Nephron progenitor cell (in vitro differentiated cells): ENCODE measurements at regions not wholly inside any gene's neighbourhood (a gene's known extent, or its start where the extent isn't known, plus 50 kb on each side); places are given as distances from the start of the nearest gene placed in this dataset.
A peak's percentile ranks its signal among the peaks of the same experiment; 100 is the strongest.

ENCODE experiments used
- DNase-seq: peaks from one replicate; pipeline ENCODE4 v3.0.0; 2021
- H3K27ac Mint-ChIP-seq: 2 replicates; pipeline ENCODE4 v1.8.0; 2021; ENCODE audit warnings: mild to moderate bottlenecking, moderate library complexity, mixed read lengths
- H3K27me3 Mint-ChIP-seq: 2 replicates; pipeline ENCODE4 v1.8.0; 2021; ENCODE audit warnings: mild to moderate bottlenecking, low read depth, mixed read lengths; ENCODE audit not compliant: poor library complexity
- H3K36me3 Mint-ChIP-seq: 2 replicates; pipeline ENCODE4 v1.8.0; 2021; ENCODE audit warnings: low read depth, mixed read lengths
- H3K4me1 Mint-ChIP-seq: 2 replicates; pipeline ENCODE4 v1.8.0; 2021; ENCODE audit warnings: mixed read lengths
- H3K4me3 Mint-ChIP-seq: 2 replicates; pipeline ENCODE4 v1.8.0; 2021; ENCODE audit warnings: mild to moderate bottlenecking, moderate library complexity, mixed read lengths
- H3K9me3 Mint-ChIP-seq: 2 replicates; pipeline ENCODE4 v1.8.0; 2021; ENCODE audit warnings: mild to moderate bottlenecking, moderate library complexity, mixed read lengths
- CTCF ChIP-seq: fragments of 200-600 bp; sonication (generic); IDR thresholded peaks from 2 replicates; pipeline ENCODE4 v1.5.0; 2021; ENCODE audit warnings: antibody characterized with exemption

GRCh38 chr2:5528706-5529105 is 163.5 kb upstream of the SOX11 start:
- peaks cover 6% of the 10 kb centered on the region for H3K27me3 Mint-ChIP-seq
- DNase-seq = no peak
- no peak overlapping the region for H3K4me3 Mint-ChIP-seq
- peaks cover 4% of the 10 kb centered on the region for H3K9me3 Mint-ChIP-seq
- H3K36me3 Mint-ChIP-seq = no peaks in the 10 kb centered on the region
- no peak overlapping the region for H3K27ac Mint-ChIP-seq
- peaks cover 69% of the 10 kb centered on the region for H3K4me1 Mint-ChIP-seq
- TF ChIP-seq CTCF = no peak

- H3K36me3 Mint-ChIP-seq = no peaks in the 10 kb centered on the region
- peaks cover 4% of the 10 kb centered on the region for H3K9me3 Mint-ChIP-seq
- TF ChIP-seq CTCF = no peak
- no peak overlapping the region for H3K4me3 Mint-ChIP-seq
- peaks cover 68% of the 10 kb centered on the region for H3K4me1 Mint-ChIP-seq
- H3K27me3 Mint-ChIP-seq = peaks cover 7% of the 10 kb centered on the region
- no peak overlapping the region for H3K27ac Mint-ChIP-seq
- DNase-seq = no peak
Observed at GRCh38 chr2:5530011-5530696, 162.0 kb upstream of the SOX11 start.

GRCh38 chr2:5535301-5535700 is 156.9 kb upstream of the SOX11 start:
- H3K36me3 Mint-ChIP-seq = peaks cover 6% of the 10 kb centered on the region
- no peak overlapping the region for H3K4me3 Mint-ChIP-seq
- peaks cover 69% of the 10 kb centered on the region for H3K4me1 Mint-ChIP-seq
- peaks cover 9% of the 10 kb centered on the region for H3K9me3 Mint-ChIP-seq
- H3K27ac Mint-ChIP-seq = no peak overlapping the region
- no peak for TF ChIP-seq CTCF
- H3K27me3 Mint-ChIP-seq = peaks cover 4% of the 10 kb centered on the region
- no peak for DNase-seq

- TF ChIP-seq CTCF = no peak
- peaks cover 78% of the 10 kb centered on the region for H3K4me1 Mint-ChIP-seq
- peak overlapping the region; percentile 45 for H3K4me3 Mint-ChIP-seq
- H3K9me3 Mint-ChIP-seq = peaks cover 14% of the 10 kb centered on the region
- H3K27ac Mint-ChIP-seq = peak overlapping the region; percentile 88
- H3K36me3 Mint-ChIP-seq = peaks cover 6% of the 10 kb centered on the region
- no peak for DNase-seq
- peaks cover 4% of the 10 kb centered on the region for H3K27me3 Mint-ChIP-seq
Observed at GRCh38 chr2:5537180-5537688, 154.9 kb upstream of the SOX11 start.

- H3K36me3 Mint-ChIP-seq = peaks cover 14% of the 10 kb centered on the region
- no peak for DNase-seq
- no peak for TF ChIP-seq CTCF
- H3K4me1 Mint-ChIP-seq = peaks cover 73% of the 10 kb centered on the region
- H3K4me3 Mint-ChIP-seq = peak overlapping the region; percentile 66
- H3K27me3 Mint-ChIP-seq = peaks cover 4% of the 10 kb centered on the region
- H3K9me3 Mint-ChIP-seq = peaks cover 21% of the 10 kb centered on the region
- peak overlapping the region; percentile 99 for H3K27ac Mint-ChIP-seq
Observed at GRCh38 chr2:5538313-5538712, 153.9 kb upstream of the SOX11 start.

GRCh38 chr2:5538772-5539171 is 153.4 kb upstream of the SOX11 start:
- peaks cover 25% of the 10 kb centered on the region for H3K9me3 Mint-ChIP-seq
- peak overlapping the region; percentile 99 for H3K27ac Mint-ChIP-seq
- H3K36me3 Mint-ChIP-seq = peaks cover 18% of the 10 kb centered on the region
- H3K4me1 Mint-ChIP-seq = peaks cover 71% of the 10 kb centered on the region
- peaks cover 4% of the 10 kb centered on the region for H3K27me3 Mint-ChIP-seq
- peak overlapping the region; percentile 74 for H3K4me3 Mint-ChIP-seq
- DNase-seq = peak; percentile 56
- TF ChIP-seq CTCF = no peak
